ENCODE measurements at regions not wholly inside any gene's neighbourhood (a gene's known extent, or its start where the extent isn't known, plus 50 kb on each side); places are given as distances from the start of the nearest gene placed in this dataset.

- no peaks in the 10 kb centered on the region for H3K36me3 ChIP-seq (ENCODE audit: insufficient read depth, low read length)
- no peak overlapping the region for H3K27ac ChIP-seq (ENCODE audit: low read depth, low read length)
- no peaks in the 10 kb centered on the region for H3K27me3 ChIP-seq (ENCODE audit: control insufficient read depth in 1 of 2, insufficient read depth in 2 of 2, low read length in 2 of 2)
- no peaks in the 10 kb centered on the region for H3K9me3 ChIP-seq (ENCODE audit: low read length)
- H3K4me1 ChIP-seq (ENCODE audit: insufficient read depth, low read length), result no peaks in the 10 kb centered on the region
- H3K9ac ChIP-seq (ENCODE audit: low read length), result no peak overlapping the region
- no peak overlapping the region for H3K4me3 ChIP-seq (ENCODE audit: low read depth in 1 of 2, low read length in 2 of 2)
These were observed 341.6 kb upstream of the MEIS1 start for GRCh38 chr2:66093371-66093770.

- no peaks in the 10 kb centered on the region for H3K27me3 ChIP-seq (ENCODE audit: control insufficient read depth in 1 of 2, insufficient read depth in 2 of 2, low read length in 2 of 2)
- no peak overlapping the region for H3K4me3 ChIP-seq (ENCODE audit: low read depth in 1 of 2, low read length in 2 of 2)
- no peaks in the 10 kb centered on the region for H3K9me3 ChIP-seq (ENCODE audit: low read length)
- no peaks in the 10 kb centered on the region for H3K4me1 ChIP-seq (ENCODE audit: insufficient read depth, low read length)
- no peak overlapping the region for H3K9ac ChIP-seq (ENCODE audit: low read length)
- H3K36me3 ChIP-seq (ENCODE audit: insufficient read depth, low read length), result no peaks in the 10 kb centered on the region
- no peak overlapping the region for H3K27ac ChIP-seq (ENCODE audit: low read depth, low read length)
These were observed 349.9 kb upstream of the MEIS1 start for GRCh38 chr2:66084948-66085590.

DNA sequence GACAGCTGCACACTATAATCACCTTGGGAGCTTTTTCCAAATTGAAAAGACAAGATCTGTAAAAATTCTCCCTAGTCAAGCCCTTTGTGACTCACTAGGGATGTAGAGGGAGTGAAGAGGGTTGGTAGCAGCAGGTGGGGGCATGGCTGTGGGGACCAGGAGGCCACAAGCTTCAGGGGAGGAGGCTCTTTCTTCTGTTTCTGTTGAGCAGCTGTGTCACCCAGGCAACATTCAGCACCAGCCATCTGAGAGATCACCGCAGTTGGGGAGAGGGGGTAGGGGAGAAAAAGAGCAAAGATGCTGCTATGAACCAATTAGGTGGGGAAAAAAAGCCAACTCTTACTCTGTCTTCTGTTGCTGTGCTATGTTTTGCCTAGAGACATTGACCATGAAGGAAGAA, 352.3 kb upstream of the MEIS1 start:
- H3K4me3 ChIP-seq (ENCODE audit: low read depth in 1 of 2, low read length in 2 of 2), result no peak overlapping the region
- no peak overlapping the region for H3K27ac ChIP-seq (ENCODE audit: low read depth, low read length)
- H3K27me3 ChIP-seq (ENCODE audit: control insufficient read depth in 1 of 2, insufficient read depth in 2 of 2, low read length in 2 of 2), result no peaks in the 10 kb centered on the region

DNA sequence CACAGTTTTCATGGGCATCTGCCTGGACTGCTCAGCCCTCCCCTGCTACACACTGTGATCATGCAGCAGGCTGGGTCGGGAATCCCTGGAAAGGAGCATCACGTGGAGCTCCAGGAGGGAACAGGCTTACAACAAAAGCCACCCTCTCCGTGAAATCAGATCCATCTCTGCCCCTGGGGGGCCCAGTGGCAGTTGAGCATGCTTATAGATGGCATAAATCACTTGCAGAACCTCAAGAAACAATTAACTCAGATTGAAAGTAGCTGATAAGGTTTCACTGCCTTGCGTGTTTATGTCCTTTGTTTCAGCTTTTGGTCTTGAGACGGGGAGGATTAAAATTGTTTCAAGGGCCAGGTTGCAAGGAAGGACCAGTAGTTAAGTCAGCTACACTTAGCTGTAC, 354.8 kb upstream of the MEIS1 start:
- Histone ChIP-seq H3K9me3 (ENCODE audit: low read length) (no peaks in the 10 kb centered on the region), H3K36me3 (ENCODE audit: insufficient read depth, low read length) (no peaks in the 10 kb centered on the region), H3K4me1 (ENCODE audit: insufficient read depth, low read length) (no peaks in the 10 kb centered on the region), H3K4me3 (ENCODE audit: low read depth in 1 of 2, low read length in 2 of 2) (no peak overlapping the region), H3K9ac (ENCODE audit: low read length) (no peak overlapping the region), H3K27ac (ENCODE audit: low read depth, low read length) (no peak overlapping the region), H3K27me3 (ENCODE audit: control insufficient read depth in 1 of 2, insufficient read depth in 2 of 2, low read length in 2 of 2) (no peaks in the 10 kb centered on the region)

More for the DNA sequence above, 352.3 kb upstream of the MEIS1 start:
- H3K4me1 ChIP-seq (ENCODE audit: insufficient read depth, low read length), result no peaks in the 10 kb centered on the region
- no peak overlapping the region for H3K9ac ChIP-seq (ENCODE audit: low read length)
- no peaks in the 10 kb centered on the region for H3K36me3 ChIP-seq (ENCODE audit: insufficient read depth, low read length)
- no peaks in the 10 kb centered on the region for H3K9me3 ChIP-seq (ENCODE audit: low read length)

DNA sequence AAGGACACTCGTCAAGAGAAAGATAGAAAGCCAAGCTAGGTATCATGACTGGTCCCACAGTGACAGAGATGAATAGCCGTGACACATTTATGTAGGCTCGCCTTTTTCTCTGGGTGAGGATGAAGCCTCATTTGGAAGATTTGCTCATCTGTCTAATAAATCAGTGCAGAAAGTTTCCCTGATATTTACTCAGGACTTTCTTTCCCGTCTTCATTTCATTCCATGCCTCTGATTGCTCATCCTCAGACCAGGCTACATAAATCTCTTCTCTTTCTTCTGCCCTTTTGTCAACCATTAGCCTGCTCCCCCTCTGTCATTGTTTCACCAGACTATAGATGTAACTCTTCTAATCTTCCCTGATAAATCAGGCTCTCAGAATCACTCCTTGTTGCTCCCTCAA, 361.8 kb upstream of the MEIS1 start:
- H3K27me3 ChIP-seq (ENCODE audit: control insufficient read depth in 1 of 2, insufficient read depth in 2 of 2, low read length in 2 of 2), result no peaks in the 10 kb centered on the region
- no peak overlapping the region for H3K4me3 ChIP-seq (ENCODE audit: low read depth in 1 of 2, low read length in 2 of 2)
- no peaks in the 10 kb centered on the region for H3K9me3 ChIP-seq (ENCODE audit: low read length)
- H3K27ac ChIP-seq (ENCODE audit: low read depth, low read length), result no peak overlapping the region
- H3K36me3 ChIP-seq (ENCODE audit: insufficient read depth, low read length), result no peaks in the 10 kb centered on the region
- no peak overlapping the region for H3K9ac ChIP-seq (ENCODE audit: low read length)
- no peaks in the 10 kb centered on the region for H3K4me1 ChIP-seq (ENCODE audit: insufficient read depth, low read length)

GRCh38 chr2:66070721-66071602, 364.0 kb upstream of the MEIS1 start:
- H3K9ac ChIP-seq (ENCODE audit: low read length), result no peak overlapping the region
- H3K27ac ChIP-seq (ENCODE audit: low read depth, low read length), result no peak overlapping the region

GRCh38 chr2:66069937-66070720, 364.8 kb upstream of the MEIS1 start:
- Histone ChIP-seq H3K27me3 (ENCODE audit: control insufficient read depth in 1 of 2, insufficient read depth in 2 of 2, low read length in 2 of 2) (no peaks in the 10 kb centered on the region), H3K4me3 (ENCODE audit: low read depth in 1 of 2, low read length in 2 of 2) (peak overlapping the region in 1 of 2 donors; percentile 12), H3K9me3 (ENCODE audit: low read length) (no peaks in the 10 kb centered on the region), H3K9ac (ENCODE audit: low read length) (no peak overlapping the region), H3K4me1 (ENCODE audit: insufficient read depth, low read length) (no peaks in the 10 kb centered on the region), H3K36me3 (ENCODE audit: insufficient read depth, low read length) (no peaks in the 10 kb centered on the region), H3K27ac (ENCODE audit: low read depth, low read length) (no peak overlapping the region)

More at GRCh38 chr2:66070721-66071602, 364.0 kb upstream of the MEIS1 start:
- Histone ChIP-seq H3K4me1 (ENCODE audit: insufficient read depth, low read length) (no peaks in the 10 kb centered on the region), H3K4me3 (ENCODE audit: low read depth in 1 of 2, low read length in 2 of 2) (peak overlapping the region in 1 of 2 donors; percentile 12), H3K9me3 (ENCODE audit: low read length) (no peaks in the 10 kb centered on the region), H3K36me3 (ENCODE audit: insufficient read depth, low read length) (no peaks in the 10 kb centered on the region), H3K27me3 (ENCODE audit: control insufficient read depth in 1 of 2, insufficient read depth in 2 of 2, low read length in 2 of 2) (no peaks in the 10 kb centered on the region)

- no peak overlapping the region for H3K4me3 ChIP-seq (ENCODE audit: low read depth in 1 of 2, low read length in 2 of 2)
- H3K9me3 ChIP-seq (ENCODE audit: low read length), result no peaks in the 10 kb centered on the region
- H3K4me1 ChIP-seq (ENCODE audit: insufficient read depth, low read length), result no peaks in the 10 kb centered on the region
- H3K27me3 ChIP-seq (ENCODE audit: control insufficient read depth in 1 of 2, insufficient read depth in 2 of 2, low read length in 2 of 2), result no peaks in the 10 kb centered on the region
- H3K27ac ChIP-seq (ENCODE audit: low read depth, low read length), result no peak overlapping the region
- no peaks in the 10 kb centered on the region for H3K36me3 ChIP-seq (ENCODE audit: insufficient read depth, low read length)
- no peak overlapping the region for H3K9ac ChIP-seq (ENCODE audit: low read length)
These were observed 368.9 kb upstream of the MEIS1 start for GRCh38 chr2:66066032-66066431.

GRCh38 chr2:66059332-66059731, 375.6 kb upstream of the MEIS1 start:
- no peak overlapping the region for H3K4me3 ChIP-seq (ENCODE audit: low read depth in 1 of 2, low read length in 2 of 2)

DNA sequence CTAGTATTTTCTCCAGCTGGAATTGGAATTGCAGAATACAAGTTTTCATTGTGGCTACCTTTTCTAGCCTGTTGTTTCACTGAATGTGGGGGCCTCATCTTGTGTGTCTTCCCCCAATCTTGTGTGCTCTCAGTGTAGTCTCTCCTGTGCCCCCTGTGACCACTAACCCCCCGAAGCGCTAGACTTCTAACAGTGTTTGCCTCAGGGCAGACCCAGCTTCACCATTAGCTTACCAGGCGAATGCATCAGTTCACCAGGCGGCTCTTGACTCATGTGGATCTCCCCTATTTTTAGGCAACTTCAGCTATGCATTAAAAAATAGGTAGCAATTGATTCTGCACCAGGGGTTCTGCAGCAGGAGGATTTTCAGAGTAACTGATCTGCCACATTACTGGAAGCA, 376.2 kb upstream of the MEIS1 start:
- Histone ChIP-seq H3K4me1 (ENCODE audit: insufficient read depth, low read length) (no peaks in the 10 kb centered on the region), H3K27ac (ENCODE audit: low read depth, low read length) (no peak overlapping the region), H3K9ac (ENCODE audit: low read length) (no peak overlapping the region), H3K36me3 (ENCODE audit: insufficient read depth, low read length) (no peaks in the 10 kb centered on the region), H3K4me3 (ENCODE audit: low read depth in 1 of 2, low read length in 2 of 2) (no peak overlapping the region), H3K27me3 (ENCODE audit: control insufficient read depth in 1 of 2, insufficient read depth in 2 of 2, low read length in 2 of 2) (no peaks in the 10 kb centered on the region), H3K9me3 (ENCODE audit: low read length) (no peaks in the 10 kb centered on the region)

More at GRCh38 chr2:66059332-66059731, 375.6 kb upstream of the MEIS1 start:
- Histone ChIP-seq H3K27me3 (ENCODE audit: control insufficient read depth in 1 of 2, insufficient read depth in 2 of 2, low read length in 2 of 2) (no peaks in the 10 kb centered on the region), H3K9me3 (ENCODE audit: low read length) (no peaks in the 10 kb centered on the region), H3K27ac (ENCODE audit: low read depth, low read length) (no peak overlapping the region), H3K4me1 (ENCODE audit: insufficient read depth, low read length) (no peaks in the 10 kb centered on the region), H3K9ac (ENCODE audit: low read length) (no peak overlapping the region), H3K36me3 (ENCODE audit: insufficient read depth, low read length) (no peaks in the 10 kb centered on the region)

GRCh38 chr2:66057844-66058243, 377.1 kb upstream of the MEIS1 start:
- Histone ChIP-seq H3K27ac (ENCODE audit: low read depth, low read length) (no peak overlapping the region), H3K4me1 (ENCODE audit: insufficient read depth, low read length) (no peaks in the 10 kb centered on the region), H3K9me3 (ENCODE audit: low read length) (no peaks in the 10 kb centered on the region), H3K4me3 (ENCODE audit: low read depth in 1 of 2, low read length in 2 of 2) (no peak overlapping the region), H3K9ac (ENCODE audit: low read length) (no peak overlapping the region), H3K27me3 (ENCODE audit: control insufficient read depth in 1 of 2, insufficient read depth in 2 of 2, low read length in 2 of 2) (no peaks in the 10 kb centered on the region), H3K36me3 (ENCODE audit: insufficient read depth, low read length) (no peaks in the 10 kb centered on the region)

Data from muscle layer of colon (tissue), 2 donors.